Activated naive CD4-positive, alpha-beta T cell treated with anti-CD3 and anti-CD28 coated beads for 36 hours (primary cell): ENCODE measurements at regions not wholly inside any gene's neighbourhood (a gene's known extent, or its start where the extent isn't known, plus 50 kb on each side); places are given as distances from the start of the nearest gene placed in this dataset.

Experiments
- CTCF ChIA-PET: fragments of 350-600 bp; sonication (Branson Sonifier 250); formaldehyde crosslinking; loops from one replicate; lab custom pipeline; 2021; ENCODE audit warnings: antibody characterized with exemption; lab: Charles Lee
- DNase-seq: peaks from one replicate; pipeline ENCODE4 v3.0.0-alpha.2; 2020
- H3K27ac Mint-ChIP-seq: one replicate; pipeline ENCODE4 v1.8.0; 2021; ENCODE audit warnings: mild to moderate bottlenecking, mixed read lengths
- H3K27me3 Mint-ChIP-seq: one replicate; pipeline ENCODE4 v1.8.0; 2021; ENCODE audit warnings: low read depth, mixed read lengths
- H3K36me3 Mint-ChIP-seq: one replicate; pipeline ENCODE4 v1.8.0; 2021; ENCODE audit warnings: low read depth, mixed read lengths
- H3K4me1 Mint-ChIP-seq: one replicate; pipeline ENCODE4 v1.8.0; 2021; ENCODE audit warnings: low read depth, mixed read lengths
- H3K4me3 Mint-ChIP-seq: one replicate; pipeline ENCODE4 v1.8.0; 2021; ENCODE audit warnings: mild to moderate bottlenecking, moderate library complexity, mixed read lengths
- H3K9me3 Mint-ChIP-seq: one replicate; pipeline ENCODE4 v1.8.0; 2021; ENCODE audit warnings: mixed read lengths
- intact Hi-C: fragments of 100-400 bp; cut with micrococcal nuclease; formaldehyde crosslinking; loops from one replicate; pipeline ENCODE4 v1.15.1; 2023

- CTCF ChIA-PET, result interaction anchor here (1.2 to 2.1 kb wide), 2 partner anchors 12 to 130 kb away, joined by 4 read pairs; no protein-coding TSS in a partner anchor
- intact Hi-C loops, result no loop called here
- Mint-ChIP-seq H3K4me3 (no peak overlapping the region), H3K4me1 (no peaks in the 10 kb centered on the region), H3K27me3 (peaks cover 12% of the 10 kb centered on the region), H3K27ac (no peak overlapping the region), H3K36me3 (no peaks in the 10 kb centered on the region), H3K9me3 (no peaks in the 10 kb centered on the region)
- no peak for DNase-seq
Observed at GRCh38 chr11:116510886-116511650, 261.7 kb downstream of the BUD13 start.

DNA sequence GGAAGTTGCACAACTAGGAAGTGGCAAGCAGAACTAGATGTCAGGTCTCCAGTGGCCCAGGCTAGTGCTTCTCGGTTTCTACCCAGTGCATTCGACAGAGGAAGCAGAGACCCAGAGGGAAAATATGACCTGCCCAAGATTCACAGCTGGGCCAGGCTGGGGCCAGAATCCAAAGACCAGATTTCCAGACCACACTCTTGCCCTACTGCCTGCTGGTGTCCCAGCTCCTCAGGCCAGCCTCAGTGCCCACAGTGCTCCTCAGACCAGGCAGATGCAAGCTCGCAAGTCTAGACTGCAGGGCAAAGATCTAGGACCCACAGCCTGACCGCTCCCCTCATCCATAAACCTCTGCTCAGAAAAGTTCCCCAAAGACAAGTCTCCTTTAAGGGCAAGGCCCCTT, 262.6 kb downstream of the BUD13 start:
- no peak for DNase-seq
- intact Hi-C loops, result no loop called here
- Mint-ChIP-seq H3K4me1 (no peaks in the 10 kb centered on the region), H3K4me3 (no peak overlapping the region), H3K9me3 (no peaks in the 10 kb centered on the region), H3K27ac (no peak overlapping the region), H3K27me3 (peaks cover 10% of the 10 kb centered on the region), H3K36me3 (no peaks in the 10 kb centered on the region)
- CTCF ChIA-PET, result interaction anchor here (0.6 to 2.1 kb wide), 2 partner anchors 11 to 55 kb away, joined by 3 to 4 read pairs; no protein-coding TSS in a partner anchor

GRCh38 chr11:116509551-116509950, 263.2 kb downstream of the BUD13 start:
- no peak overlapping the region for H3K27ac Mint-ChIP-seq
- H3K4me3 Mint-ChIP-seq, result no peak overlapping the region
- H3K9me3 Mint-ChIP-seq, result no peaks in the 10 kb centered on the region
- H3K27me3 Mint-ChIP-seq, result peaks cover 14% of the 10 kb centered on the region
- no peaks in the 10 kb centered on the region for H3K4me1 Mint-ChIP-seq
- CTCF ChIA-PET, result interaction anchor here (2.1 kb wide), 1 partner anchor 10 kb away, joined by 4 read pairs; no protein-coding TSS in a partner anchor
- no peaks in the 10 kb centered on the region for H3K36me3 Mint-ChIP-seq
- no peak for DNase-seq
- intact Hi-C loops, result no loop called here

DNA sequence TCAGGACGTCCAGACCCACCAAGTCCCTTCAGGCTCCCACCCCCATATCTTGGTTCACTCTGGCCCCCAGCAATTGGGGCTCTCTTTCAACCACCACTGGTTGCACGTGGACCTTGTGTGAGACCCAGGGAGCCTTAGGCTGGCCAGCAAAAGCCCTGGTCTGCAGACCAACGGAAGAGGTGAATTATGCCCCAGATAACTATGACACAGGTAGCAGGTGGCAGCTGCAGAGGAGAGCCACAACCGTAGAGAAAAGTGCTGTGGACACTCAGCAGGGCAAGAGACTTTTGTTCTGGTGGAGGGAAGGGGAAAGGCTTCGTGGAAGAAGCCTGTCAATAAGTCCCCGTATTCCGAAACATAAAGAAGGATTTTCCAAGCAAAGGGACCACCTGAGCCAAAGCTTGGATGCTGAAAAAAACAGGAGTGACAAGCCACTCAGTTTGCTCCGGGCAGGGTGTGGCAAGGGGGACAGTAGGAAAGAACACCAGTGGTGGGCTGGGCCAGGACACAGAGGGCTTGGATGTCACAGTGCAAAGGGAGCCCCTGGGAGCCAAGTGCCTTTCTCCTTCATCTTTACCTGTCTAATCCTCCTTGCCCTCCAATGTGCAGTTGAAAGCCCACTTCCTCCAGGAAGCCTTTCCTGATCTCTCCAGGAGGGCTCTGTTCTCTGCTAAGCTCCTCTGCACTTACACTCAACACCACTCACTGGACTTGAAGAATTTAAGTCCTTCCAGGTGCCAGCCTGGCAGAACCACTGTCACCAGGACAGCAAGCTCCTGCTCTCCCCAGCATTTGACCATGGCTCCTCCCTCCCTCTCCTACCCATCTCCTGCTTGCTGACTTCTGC, 264.7 kb downstream of the BUD13 start:
- Mint-ChIP-seq H3K27ac (no peak overlapping the region), H3K4me3 (no peak overlapping the region), H3K36me3 (no peaks in the 10 kb centered on the region), H3K9me3 (no peaks in the 10 kb centered on the region), H3K4me1 (no peaks in the 10 kb centered on the region), H3K27me3 (peaks cover 21% of the 10 kb centered on the region)
- intact Hi-C loops, result no loop called here
- DNase-seq, result no peak
- CTCF ChIA-PET, result no interaction called here

DNA sequence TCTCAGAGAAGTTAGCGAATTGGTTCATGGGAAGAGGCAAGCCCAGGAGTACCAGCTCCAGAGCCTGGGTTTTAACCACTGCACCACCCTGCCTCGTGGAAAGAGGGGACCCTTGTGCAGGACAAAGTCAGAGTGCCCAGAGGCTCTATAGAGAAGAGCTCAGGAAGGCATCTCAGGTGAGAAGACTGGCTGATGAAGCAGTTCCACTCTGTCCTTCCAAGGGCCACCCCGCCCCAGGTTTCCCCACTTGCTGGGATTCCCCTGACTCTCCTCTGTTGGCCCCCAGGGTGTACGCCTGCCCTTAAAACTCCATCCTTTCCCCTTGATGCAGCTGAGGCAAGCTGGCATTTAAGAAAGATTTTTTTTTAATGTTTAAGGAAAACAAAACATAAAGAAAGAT, 265.8 kb downstream of the BUD13 start:
- no peaks in the 10 kb centered on the region for H3K4me1 Mint-ChIP-seq
- no peaks in the 10 kb centered on the region for H3K9me3 Mint-ChIP-seq
- no peak overlapping the region for H3K4me3 Mint-ChIP-seq
- CTCF ChIA-PET, result no interaction called here
- intact Hi-C loops, result no loop called here
- no peak for DNase-seq
- H3K36me3 Mint-ChIP-seq, result no peaks in the 10 kb centered on the region
- no peak overlapping the region for H3K27ac Mint-ChIP-seq
- peaks cover 30% of the 10 kb centered on the region for H3K27me3 Mint-ChIP-seq

DNA sequence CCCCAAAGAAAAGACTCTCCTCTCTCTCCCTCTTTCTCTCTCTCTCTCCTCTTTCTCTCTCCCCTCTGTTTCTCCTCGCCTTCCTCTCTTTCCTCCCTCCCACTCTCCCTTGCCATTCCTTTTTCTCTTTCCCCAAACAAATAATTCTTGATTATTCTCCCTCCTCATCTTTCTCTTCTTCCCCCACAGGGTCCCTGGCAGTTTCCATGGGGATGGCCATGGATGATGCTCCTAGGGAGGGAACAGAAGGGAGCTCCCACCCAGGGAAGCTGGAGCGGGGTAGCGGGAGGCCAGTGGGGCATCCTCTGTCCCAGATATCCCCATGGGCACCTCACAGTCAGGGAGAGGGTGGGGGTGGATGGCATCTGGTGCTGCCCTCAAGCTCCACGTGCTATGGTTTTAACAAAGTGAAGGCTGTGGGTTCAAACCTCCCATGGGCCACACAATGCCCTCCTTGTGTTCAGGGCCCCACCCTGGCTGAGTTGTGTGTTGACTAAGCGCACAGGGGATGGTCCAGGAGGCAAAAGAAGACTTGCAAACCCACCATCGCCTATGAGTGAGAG, 266.4 kb downstream of the BUD13 start:
- H3K9me3 Mint-ChIP-seq, result no peaks in the 10 kb centered on the region
- H3K36me3 Mint-ChIP-seq, result no peaks in the 10 kb centered on the region
- peaks cover 35% of the 10 kb centered on the region for H3K27me3 Mint-ChIP-seq
- no peaks in the 10 kb centered on the region for H3K4me1 Mint-ChIP-seq
- no peak for DNase-seq
- CTCF ChIA-PET, result no interaction called here
- no peak overlapping the region for H3K27ac Mint-ChIP-seq
- intact Hi-C loops, result no loop called here
- no peak overlapping the region for H3K4me3 Mint-ChIP-seq

GRCh38 chr11:116505298-116506262, 267.2 kb downstream of the BUD13 start:
- Mint-ChIP-seq H3K36me3 (no peaks in the 10 kb centered on the region), H3K4me3 (no peak overlapping the region), H3K27ac (no peak overlapping the region), H3K4me1 (peaks cover 2% of the 10 kb centered on the region), H3K27me3 (peaks cover 39% of the 10 kb centered on the region), H3K9me3 (no peaks in the 10 kb centered on the region)
- DNase-seq, result no peak
- CTCF ChIA-PET, result interaction anchor here (1.1 kb wide), 2 partner anchors 10 to 186 kb away, joined by 3 read pairs; no protein-coding TSS in a partner anchor
- intact Hi-C loops, result no loop called here

- CTCF ChIA-PET, result interaction anchor here (1.1 kb wide), 2 partner anchors 11 to 187 kb away, joined by 3 read pairs; no protein-coding TSS in a partner anchor
- intact Hi-C loops, result no loop called here
- peaks cover 44% of the 10 kb centered on the region for H3K27me3 Mint-ChIP-seq
Observed at GRCh38 chr11:116504541-116505297, 268.1 kb downstream of the BUD13 start.

GRCh38 chr11:116503216-116504160, 269.3 kb downstream of the BUD13 start:
- no peak for DNase-seq
- H3K9me3 Mint-ChIP-seq, result no peaks in the 10 kb centered on the region
- H3K4me3 Mint-ChIP-seq, result no peak overlapping the region
- H3K27me3 Mint-ChIP-seq, result peaks cover 46% of the 10 kb centered on the region
- CTCF ChIA-PET, result no interaction called here
- H3K36me3 Mint-ChIP-seq, result no peaks in the 10 kb centered on the region
- no peak overlapping the region for H3K27ac Mint-ChIP-seq
- intact Hi-C loops, result no loop called here
- peaks cover 4% of the 10 kb centered on the region for H3K4me1 Mint-ChIP-seq

More at GRCh38 chr11:116504541-116505297, 268.1 kb downstream of the BUD13 start:
- DNase-seq, result no peak
- peaks cover 3% of the 10 kb centered on the region for H3K4me1 Mint-ChIP-seq
- H3K27ac Mint-ChIP-seq, result no peak overlapping the region
- no peaks in the 10 kb centered on the region for H3K9me3 Mint-ChIP-seq
- no peak overlapping the region for H3K4me3 Mint-ChIP-seq
- H3K36me3 Mint-ChIP-seq, result no peaks in the 10 kb centered on the region

DNA sequence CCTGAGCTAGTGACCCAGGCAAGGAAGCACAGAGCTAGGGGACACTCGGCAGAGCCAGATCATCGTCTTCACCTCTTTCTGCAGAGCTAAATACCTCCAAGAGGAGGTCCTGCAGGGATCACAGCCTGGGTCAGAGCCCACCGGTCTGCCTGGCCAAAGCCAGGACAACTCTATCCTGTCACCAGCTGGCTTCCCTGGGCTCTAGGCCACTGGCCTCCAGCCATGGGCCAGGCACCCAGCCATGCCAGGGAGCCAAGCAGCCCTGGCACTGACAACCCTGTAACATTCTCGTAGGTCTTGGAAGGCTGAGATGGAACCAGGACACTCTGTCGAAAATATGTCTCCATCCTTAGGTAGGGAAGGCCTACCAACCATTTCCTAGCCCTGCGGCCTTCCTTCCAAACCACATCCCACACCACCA, 270.1 kb downstream of the BUD13 start:
- H3K27ac Mint-ChIP-seq, result no peak overlapping the region
- H3K4me1 Mint-ChIP-seq, result peaks cover 4% of the 10 kb centered on the region
- no peak overlapping the region for H3K4me3 Mint-ChIP-seq
- CTCF ChIA-PET, result no interaction called here
- H3K27me3 Mint-ChIP-seq, result peaks cover 46% of the 10 kb centered on the region
- H3K36me3 Mint-ChIP-seq, result no peaks in the 10 kb centered on the region
- intact Hi-C loops, result no loop called here
- no peaks in the 10 kb centered on the region for H3K9me3 Mint-ChIP-seq
- DNase-seq, result no peak
